ENCODE measurements at regions not wholly inside any gene's neighbourhood (a gene's known extent, or its start where the extent isn't known, plus 50 kb on each side); places are given as distances from the start of the nearest gene placed in this dataset.

DNA sequence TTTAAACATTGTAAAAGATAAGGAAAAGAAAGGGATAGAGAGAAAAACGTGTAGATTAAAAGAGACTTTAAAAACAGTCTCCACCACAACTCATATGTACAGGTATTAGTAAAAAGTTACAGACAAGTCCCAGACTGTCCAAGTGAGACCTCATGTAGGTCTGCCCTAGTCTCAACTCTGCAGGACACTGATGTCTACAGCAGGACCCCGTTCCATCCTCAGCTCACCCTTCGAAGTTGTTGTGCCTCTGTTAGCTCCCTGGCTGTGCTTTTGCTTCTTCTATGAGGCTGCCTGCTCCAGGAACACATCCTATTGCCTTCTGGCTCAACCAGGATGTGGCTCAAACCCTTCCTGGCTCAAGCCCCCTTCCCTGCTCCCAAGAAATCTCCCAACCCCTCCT, 72.9 kb upstream of the FBXO28 start:
- TF ChIP-seq, protein P1, sequence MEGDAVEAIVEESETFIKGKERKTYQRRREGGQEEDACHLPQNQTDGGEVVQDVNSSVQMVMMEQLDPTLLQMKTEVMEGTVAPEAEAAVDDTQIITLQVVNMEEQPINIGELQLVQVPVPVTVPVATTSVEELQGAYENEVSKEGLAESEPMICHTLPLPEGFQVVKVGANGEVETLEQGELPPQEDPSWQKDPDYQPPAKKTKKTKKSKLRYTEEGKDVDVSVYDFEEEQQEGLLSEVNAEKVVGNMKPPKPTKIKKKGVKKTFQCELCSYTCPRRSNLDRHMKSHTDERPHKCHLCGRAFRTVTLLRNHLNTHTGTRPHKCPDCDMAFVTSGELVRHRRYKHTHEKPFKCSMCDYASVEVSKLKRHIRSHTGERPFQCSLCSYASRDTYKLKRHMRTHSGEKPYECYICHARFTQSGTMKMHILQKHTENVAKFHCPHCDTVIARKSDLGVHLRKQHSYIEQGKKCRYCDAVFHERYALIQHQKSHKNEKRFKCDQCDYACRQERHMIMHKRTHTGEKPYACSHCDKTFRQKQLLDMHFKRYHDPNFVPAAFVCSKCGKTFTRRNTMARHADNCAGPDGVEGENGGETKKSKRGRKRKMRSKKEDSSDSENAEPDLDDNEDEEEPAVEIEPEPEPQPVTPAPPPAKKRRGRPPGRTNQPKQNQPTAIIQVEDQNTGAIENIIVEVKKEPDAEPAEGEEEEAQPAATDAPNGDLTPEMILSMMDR (IDR thresholded peaks at IDR 0.05), result no peak
- TF ChIP-seq EZH2phosphoT487 (IDR thresholded peaks at IDR 0.05) (no peak), EZH2 (IDR thresholded peaks at IDR 0.05) (no peak)

Data from neural progenitor cell (in vitro differentiated cells).